ENCODE measurements at regions not wholly inside any gene's neighbourhood (a gene's known extent, or its start where the extent isn't known, plus 50 kb on each side); places are given as distances from the start of the nearest gene placed in this dataset.
"Not testable (repeated sequence)": the region's sequence is repeated elsewhere in the genome, so short reads cannot be mapped to it uniquely, and the experiment has no call there.

DNA sequence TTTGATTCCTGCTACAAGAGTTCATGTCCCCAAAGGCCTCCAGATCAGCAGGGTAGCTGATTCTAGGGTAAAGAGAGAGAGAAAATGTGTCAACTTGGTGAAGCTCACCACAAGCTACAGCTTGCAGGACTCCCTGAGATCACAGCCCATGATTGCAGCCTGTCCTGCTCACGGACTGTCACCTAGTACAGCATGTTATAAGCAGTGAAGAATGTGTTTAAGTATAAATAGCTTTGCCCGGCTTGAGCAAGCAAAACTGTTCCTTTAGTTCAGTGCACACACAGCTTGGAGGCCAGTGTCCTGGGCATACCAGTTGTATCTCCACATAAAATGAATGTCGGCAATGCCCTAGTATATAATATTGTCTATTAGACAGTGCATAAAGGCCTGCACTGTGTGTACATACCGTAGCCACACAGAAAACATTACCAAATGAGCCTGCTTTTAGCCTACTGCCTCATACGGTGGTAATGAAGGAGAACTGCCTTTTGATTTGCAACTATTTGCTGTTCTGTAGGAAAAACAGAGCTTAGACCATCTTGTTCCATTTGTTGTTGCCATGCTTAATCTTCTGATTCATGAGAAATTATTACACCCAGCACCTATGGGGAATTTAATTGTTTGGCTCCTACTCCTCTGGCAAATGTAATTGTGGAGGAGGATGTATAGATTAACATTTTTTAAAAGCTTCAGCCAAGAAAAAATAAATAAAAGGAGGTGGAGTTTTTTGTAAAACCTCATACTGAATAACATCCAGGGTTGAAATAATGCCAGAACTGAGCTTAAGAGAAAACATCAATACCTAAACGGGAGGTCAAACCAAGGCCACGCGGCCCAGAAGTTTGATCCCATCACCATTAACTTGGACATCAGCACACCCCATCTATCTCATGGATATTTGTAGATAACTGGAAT, 108.1 kb upstream of the G2E3 start:
- H3K9me3 Mint-ChIP-seq, result no peaks in the 10 kb centered on the region
- H3K27ac Mint-ChIP-seq, result peak overlapping the region; percentile 3 to 84 (median 27)
- TF ChIP-seq, protein P1, sequence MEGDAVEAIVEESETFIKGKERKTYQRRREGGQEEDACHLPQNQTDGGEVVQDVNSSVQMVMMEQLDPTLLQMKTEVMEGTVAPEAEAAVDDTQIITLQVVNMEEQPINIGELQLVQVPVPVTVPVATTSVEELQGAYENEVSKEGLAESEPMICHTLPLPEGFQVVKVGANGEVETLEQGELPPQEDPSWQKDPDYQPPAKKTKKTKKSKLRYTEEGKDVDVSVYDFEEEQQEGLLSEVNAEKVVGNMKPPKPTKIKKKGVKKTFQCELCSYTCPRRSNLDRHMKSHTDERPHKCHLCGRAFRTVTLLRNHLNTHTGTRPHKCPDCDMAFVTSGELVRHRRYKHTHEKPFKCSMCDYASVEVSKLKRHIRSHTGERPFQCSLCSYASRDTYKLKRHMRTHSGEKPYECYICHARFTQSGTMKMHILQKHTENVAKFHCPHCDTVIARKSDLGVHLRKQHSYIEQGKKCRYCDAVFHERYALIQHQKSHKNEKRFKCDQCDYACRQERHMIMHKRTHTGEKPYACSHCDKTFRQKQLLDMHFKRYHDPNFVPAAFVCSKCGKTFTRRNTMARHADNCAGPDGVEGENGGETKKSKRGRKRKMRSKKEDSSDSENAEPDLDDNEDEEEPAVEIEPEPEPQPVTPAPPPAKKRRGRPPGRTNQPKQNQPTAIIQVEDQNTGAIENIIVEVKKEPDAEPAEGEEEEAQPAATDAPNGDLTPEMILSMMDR (IDR thresholded peaks at IDR 0.05; ENCODE audit: unreplicated experiment in 3 of 3), result no peak
- H3K4me3 Mint-ChIP-seq, result no peak overlapping the region
- H3K4me1 Mint-ChIP-seq, result peaks cover 14% of the 10 kb centered on the region
- no peaks in the 10 kb centered on the region for H3K36me3 Mint-ChIP-seq (ENCODE audit: low read depth)
- no peaks in the 10 kb centered on the region for H3K27me3 Mint-ChIP-seq (ENCODE audit: low read depth)

DNA sequence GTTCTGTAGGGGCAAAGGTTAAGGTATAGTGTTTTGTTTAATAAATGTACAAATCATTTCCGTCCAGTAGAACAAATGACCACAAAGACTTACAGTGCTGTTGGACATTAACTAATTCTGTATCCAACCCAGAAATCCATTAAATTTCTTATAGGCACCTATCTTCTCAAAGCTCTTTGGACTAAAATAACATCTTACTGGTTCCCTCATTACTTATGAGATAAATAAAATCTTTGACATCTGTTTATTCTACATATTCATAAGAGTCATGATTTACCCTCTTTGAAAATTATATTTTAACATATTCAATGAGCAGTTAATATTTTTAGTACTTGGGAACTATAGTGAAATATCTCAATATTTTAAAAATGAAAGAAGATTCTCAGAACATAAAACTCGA, 102.7 kb upstream of the G2E3 start:
- TF ChIP-seq, protein P1 (IDR thresholded peaks at IDR 0.05; ENCODE audit: unreplicated experiment in 3 of 3), result no peak
- Mint-ChIP-seq H3K36me3 (ENCODE audit: low read depth) (no peaks in the 10 kb centered on the region), H3K4me1 (peaks cover 2% of the 10 kb centered on the region), H3K9me3 (peaks cover 3% of the 10 kb centered on the region), H3K4me3 (no peak overlapping the region), H3K27me3 (ENCODE audit: low read depth) (no peaks in the 10 kb centered on the region), H3K27ac (no peak overlapping the region)

DNA sequence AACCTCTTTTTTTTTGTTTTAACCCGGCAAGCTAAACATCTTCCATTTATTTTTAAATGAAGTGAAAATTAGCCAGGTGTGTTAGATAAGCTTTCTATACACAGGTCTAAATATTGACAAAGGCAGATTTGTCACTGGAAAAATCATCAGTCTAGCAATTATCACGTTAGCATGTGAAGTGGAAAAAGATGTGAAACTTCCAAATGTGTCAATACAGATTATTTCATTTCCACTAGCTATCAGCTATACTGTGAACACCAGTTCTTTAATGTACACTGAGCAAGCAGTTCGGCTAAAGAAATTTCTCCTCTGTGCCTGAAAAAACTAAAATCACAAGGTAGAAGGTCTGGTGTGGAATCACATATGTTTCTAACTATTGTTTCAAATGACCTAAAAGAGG, 96.6 kb upstream of the G2E3 start:
- no peak overlapping the region for H3K27ac Mint-ChIP-seq
- TF ChIP-seq, protein P1 (IDR thresholded peaks at IDR 0.05; ENCODE audit: unreplicated experiment in 3 of 3), result no peak
- H3K9me3 Mint-ChIP-seq, result peaks cover 3% of the 10 kb centered on the region
- no peaks in the 10 kb centered on the region for H3K36me3 Mint-ChIP-seq (ENCODE audit: low read depth)
- H3K27me3 Mint-ChIP-seq (ENCODE audit: low read depth), result no peaks in the 10 kb centered on the region
- H3K4me3 Mint-ChIP-seq, result no peak overlapping the region
- H3K4me1 Mint-ChIP-seq, result no peaks in the 10 kb centered on the region

DNA sequence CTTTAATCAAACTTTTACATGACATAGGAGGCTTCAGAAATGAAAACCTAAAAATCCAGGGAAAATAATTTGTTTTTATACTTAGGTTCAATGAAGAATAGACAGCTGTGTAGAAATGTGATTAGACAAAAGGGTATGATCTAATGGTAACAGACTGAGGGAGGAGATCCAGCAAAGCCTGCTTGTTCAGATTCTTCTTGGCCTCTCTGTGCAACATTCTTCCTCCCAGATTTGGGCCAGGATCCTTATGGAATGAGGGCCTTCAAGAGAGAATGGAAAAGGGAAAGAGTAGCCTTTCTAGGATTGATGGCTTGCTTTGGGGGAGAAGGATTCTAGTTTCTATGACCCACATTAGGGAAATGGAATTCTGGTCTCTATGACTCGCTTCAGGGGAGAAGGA, 94.5 kb upstream of the G2E3 start:
- Mint-ChIP-seq H3K27me3 (ENCODE audit: low read depth) (no peaks in the 10 kb centered on the region), H3K27ac (no peak overlapping the region), H3K9me3 (no peaks in the 10 kb centered on the region), H3K4me1 (no peaks in the 10 kb centered on the region), H3K36me3 (ENCODE audit: low read depth) (no peaks in the 10 kb centered on the region), H3K4me3 (no peak overlapping the region)
- TF ChIP-seq, protein P1 (IDR thresholded peaks at IDR 0.05; ENCODE audit: unreplicated experiment in 3 of 3), result no peak

DNA sequence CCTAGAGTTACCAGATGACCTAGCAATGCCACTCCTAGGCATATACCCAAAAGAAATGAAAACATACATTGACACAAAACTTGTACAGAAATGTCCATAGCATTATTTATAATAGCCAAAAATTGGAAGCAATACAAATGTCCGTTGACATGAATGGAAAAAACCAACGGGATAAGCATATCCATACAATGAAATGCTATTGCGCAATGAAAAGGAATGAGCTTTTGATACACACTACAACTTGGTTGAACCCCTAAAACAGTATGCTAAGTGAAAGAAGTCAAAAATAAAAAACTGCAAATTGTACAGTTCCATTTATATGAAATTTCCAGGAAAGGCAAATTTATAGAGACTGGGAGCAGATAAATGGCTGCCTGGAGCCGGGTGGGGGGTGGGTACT, 90.6 kb upstream of the G2E3 start:
- H3K4me1 Mint-ChIP-seq, result no peaks in the 10 kb centered on the region
- no peak overlapping the region for H3K4me3 Mint-ChIP-seq
- H3K9me3 Mint-ChIP-seq, result no peaks in the 10 kb centered on the region
- no peak overlapping the region for H3K27ac Mint-ChIP-seq
- H3K36me3 Mint-ChIP-seq (ENCODE audit: low read depth), result no peaks in the 10 kb centered on the region
- TF ChIP-seq, protein P1 (IDR thresholded peaks at IDR 0.05; ENCODE audit: unreplicated experiment in 3 of 3), result no peak
- no peaks in the 10 kb centered on the region for H3K27me3 Mint-ChIP-seq (ENCODE audit: low read depth)

DNA sequence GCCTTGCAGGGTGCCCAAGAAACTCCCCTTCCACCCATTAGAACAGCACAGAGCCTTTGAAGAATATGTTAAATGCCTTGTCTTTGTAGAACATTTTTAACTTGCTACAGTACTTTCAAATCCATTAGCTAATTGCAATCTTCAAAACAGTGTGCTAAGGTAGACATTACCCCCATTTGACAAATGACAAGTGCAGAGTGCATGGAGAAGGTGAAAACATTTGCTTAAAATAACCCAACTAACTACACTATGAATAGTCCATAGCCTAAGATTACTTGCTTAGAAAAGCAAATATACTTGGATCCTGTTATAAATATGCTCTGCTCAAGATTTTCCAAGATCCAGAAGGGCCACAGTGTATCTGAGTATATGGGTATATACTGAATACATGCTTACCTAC, 87.0 kb upstream of the G2E3 start:
- no peak overlapping the region for H3K27ac Mint-ChIP-seq
- no peak overlapping the region for H3K4me3 Mint-ChIP-seq
- H3K27me3 Mint-ChIP-seq (ENCODE audit: low read depth), result no peaks in the 10 kb centered on the region
- no peaks in the 10 kb centered on the region for H3K9me3 Mint-ChIP-seq
- no peaks in the 10 kb centered on the region for H3K4me1 Mint-ChIP-seq
- TF ChIP-seq, protein P1 (IDR thresholded peaks at IDR 0.05; ENCODE audit: unreplicated experiment in 3 of 3), result no peak
- H3K36me3 Mint-ChIP-seq (ENCODE audit: low read depth), result no peaks in the 10 kb centered on the region

DNA sequence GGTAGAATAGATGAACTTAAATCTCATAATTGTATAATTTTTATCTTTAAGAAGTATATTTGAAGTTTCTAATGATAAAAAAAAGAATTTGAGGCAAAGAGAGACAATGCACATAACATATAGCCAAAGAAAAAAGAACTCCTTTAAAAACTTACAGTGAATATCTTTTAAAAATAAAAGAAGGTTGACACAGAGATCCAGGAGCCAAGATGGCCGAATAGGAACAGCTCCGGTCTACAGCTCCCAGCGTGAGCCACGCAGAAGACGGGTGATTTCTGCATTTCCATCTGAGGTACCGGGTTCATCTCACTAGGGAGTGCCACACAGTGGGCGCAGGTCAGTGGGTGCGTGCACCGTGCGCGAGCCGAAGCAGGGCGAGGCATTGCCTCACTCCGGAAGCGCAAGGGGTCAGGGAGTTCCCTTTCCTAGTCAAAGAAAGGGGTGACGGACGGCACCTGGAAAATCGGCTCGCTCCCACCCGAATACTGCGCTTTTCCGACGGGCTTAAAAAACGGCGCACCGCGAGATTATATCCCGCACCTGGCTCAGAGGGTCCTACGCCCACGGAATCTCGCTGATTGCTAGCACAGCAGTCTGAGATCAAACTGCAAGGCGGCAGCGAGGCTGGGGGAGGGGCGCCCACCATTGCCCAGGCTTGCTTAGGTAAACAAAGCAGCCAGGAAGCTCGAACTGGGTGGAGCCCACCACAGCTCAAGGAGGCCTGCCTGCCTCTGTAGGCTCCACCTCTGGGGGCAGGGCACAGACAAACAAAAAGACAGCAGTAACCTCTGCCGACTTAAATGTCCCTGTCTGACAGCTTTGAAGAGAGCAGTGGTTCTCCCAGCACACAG, 84.9 kb upstream of the G2E3 start:
- not testable (repeated sequence) for H3K27me3 Mint-ChIP-seq (ENCODE audit: low read depth); H3K27ac Mint-ChIP-seq; H3K9me3 Mint-ChIP-seq; H3K36me3 Mint-ChIP-seq (ENCODE audit: low read depth); H3K4me3 Mint-ChIP-seq; H3K4me1 Mint-ChIP-seq

All from nephron (organoid).